ENCODE measurements at regions not wholly inside any gene's neighbourhood (a gene's known extent, or its start where the extent isn't known, plus 50 kb on each side); places are given as distances from the start of the nearest gene placed in this dataset.
"Not testable (repeated sequence)": the region's sequence is repeated elsewhere in the genome, so short reads cannot be mapped to it uniquely, and the experiment has no call there.

DNA sequence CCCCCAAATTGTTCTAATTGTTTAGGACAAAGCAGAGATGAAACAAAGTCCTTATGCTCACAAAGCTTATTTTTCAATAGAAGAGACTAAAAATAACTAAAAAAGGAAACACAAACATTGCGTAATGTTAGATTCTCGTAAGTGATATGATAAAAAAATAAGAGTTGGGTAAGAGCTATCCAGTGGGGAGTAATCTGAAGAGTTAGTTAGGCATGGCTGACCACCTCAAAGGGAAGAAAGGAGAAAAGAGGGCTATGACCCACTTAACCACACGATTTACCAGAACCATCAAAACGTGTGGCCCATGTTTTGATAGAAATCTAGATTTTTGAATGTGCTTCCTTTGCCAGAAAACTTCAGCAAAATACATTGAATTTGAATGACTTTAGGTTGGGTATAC is 1296.8 kb upstream of the NUDT12 start:
- H3K9me3 ChIP-seq (ENCODE audit: control insufficient read depth in 4 of 4, insufficient read depth in 3 of 4, low read length in 3 of 4), result no peaks in the 10 kb centered on the region
- H3K4me1 ChIP-seq (ENCODE audit: control insufficient read depth in 5 of 5, insufficient read depth in 5 of 5, low read length in 5 of 5), result no peaks in the 10 kb centered on the region
- no peak overlapping the region for H3K27ac ChIP-seq (ENCODE audit: low read depth in 1 of 2, low read length in 1 of 2)
- H3K9ac ChIP-seq (ENCODE audit: insufficient read depth in 1 of 2, low read length in 2 of 2), result no peak overlapping the region
- H3K27me3 ChIP-seq (ENCODE audit: control insufficient read depth in 3 of 3, insufficient read depth in 3 of 3, low read length in 2 of 3), result no peaks in the 10 kb centered on the region
- no peaks in the 10 kb centered on the region for H3K36me3 ChIP-seq (ENCODE audit: control insufficient read depth in 4 of 4, insufficient read depth in 4 of 4, low read length in 4 of 4)
- TF ChIP-seq, protein P1, sequence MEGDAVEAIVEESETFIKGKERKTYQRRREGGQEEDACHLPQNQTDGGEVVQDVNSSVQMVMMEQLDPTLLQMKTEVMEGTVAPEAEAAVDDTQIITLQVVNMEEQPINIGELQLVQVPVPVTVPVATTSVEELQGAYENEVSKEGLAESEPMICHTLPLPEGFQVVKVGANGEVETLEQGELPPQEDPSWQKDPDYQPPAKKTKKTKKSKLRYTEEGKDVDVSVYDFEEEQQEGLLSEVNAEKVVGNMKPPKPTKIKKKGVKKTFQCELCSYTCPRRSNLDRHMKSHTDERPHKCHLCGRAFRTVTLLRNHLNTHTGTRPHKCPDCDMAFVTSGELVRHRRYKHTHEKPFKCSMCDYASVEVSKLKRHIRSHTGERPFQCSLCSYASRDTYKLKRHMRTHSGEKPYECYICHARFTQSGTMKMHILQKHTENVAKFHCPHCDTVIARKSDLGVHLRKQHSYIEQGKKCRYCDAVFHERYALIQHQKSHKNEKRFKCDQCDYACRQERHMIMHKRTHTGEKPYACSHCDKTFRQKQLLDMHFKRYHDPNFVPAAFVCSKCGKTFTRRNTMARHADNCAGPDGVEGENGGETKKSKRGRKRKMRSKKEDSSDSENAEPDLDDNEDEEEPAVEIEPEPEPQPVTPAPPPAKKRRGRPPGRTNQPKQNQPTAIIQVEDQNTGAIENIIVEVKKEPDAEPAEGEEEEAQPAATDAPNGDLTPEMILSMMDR (IDR thresholded peaks at IDR 0.05; ENCODE audit: control extremely low read depth, extremely low read depth), result no peak
- DNase-seq (peak in 1 of 3 donors; percentile 19), ATAC-seq (ENCODE audit: insufficient read depth, low FRiP score) (no peak)
- H3K4me3 ChIP-seq, result no peak overlapping the region
- 37 to 40% methylated on average over 4 of the region's 4 CpGs for WGBS, 2 donors

DNA sequence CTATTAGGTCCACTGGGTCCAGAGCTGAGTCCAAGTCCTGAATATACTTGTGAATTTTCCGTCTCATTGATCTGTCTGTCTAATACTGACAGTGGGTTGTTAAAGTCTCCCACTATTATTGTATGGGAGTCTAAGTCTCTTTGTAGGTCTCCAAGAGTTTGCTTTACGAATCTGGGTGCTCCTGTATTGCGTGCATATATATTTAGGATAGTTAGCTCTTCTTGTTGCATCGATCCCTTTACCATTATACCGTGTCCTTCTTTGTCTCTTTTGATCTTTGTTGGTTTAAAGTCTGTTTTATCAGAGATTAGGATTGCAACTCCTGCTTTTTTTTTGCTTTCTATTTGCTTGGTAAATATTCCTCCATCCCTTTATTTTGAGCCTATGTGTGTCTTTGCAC is 1289.5 kb upstream of the NUDT12 start:
- WGBS, 2 donors, result 81 to 90% methylated on average over 5 of the region's 5 CpGs
- not testable (repeated sequence) for H3K27me3 ChIP-seq (ENCODE audit: control insufficient read depth in 3 of 3, insufficient read depth in 3 of 3, low read length in 2 of 3); H3K27ac ChIP-seq (ENCODE audit: low read depth in 1 of 2, low read length in 1 of 2); H3K36me3 ChIP-seq (ENCODE audit: control insufficient read depth in 4 of 4, insufficient read depth in 4 of 4, low read length in 4 of 4); H3K4me3 ChIP-seq; H3K9me3 ChIP-seq (ENCODE audit: control insufficient read depth in 4 of 4, insufficient read depth in 3 of 4, low read length in 3 of 4); ATAC-seq (ENCODE audit: insufficient read depth, low FRiP score); H3K4me1 ChIP-seq (ENCODE audit: control insufficient read depth in 5 of 5, insufficient read depth in 5 of 5, low read length in 5 of 5); DNase-seq; H3K9ac ChIP-seq (ENCODE audit: insufficient read depth in 1 of 2, low read length in 2 of 2)

DNA sequence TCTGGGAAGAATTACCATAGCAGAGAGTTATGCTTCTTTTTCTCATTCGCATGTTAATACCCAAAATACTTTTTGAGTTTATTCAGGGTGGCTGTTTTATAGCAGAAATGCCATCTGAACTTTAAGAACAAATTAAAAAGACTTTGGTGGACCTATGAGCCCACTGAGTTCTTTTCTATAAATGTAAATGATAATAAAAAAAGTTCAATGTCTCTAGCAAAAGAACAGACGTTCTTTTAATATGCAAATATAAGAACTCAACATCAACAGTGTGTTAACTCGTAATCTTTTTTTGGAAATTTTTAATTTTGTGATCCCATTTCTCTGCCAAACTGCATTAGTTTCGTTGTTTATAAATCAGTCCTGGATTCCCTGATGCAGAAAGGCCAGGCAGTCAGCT is 1283.0 kb upstream of the NUDT12 start:
- Histone ChIP-seq H3K27me3 (ENCODE audit: control insufficient read depth in 3 of 3, insufficient read depth in 3 of 3, low read length in 2 of 3) (no peaks in the 10 kb centered on the region), H3K36me3 (ENCODE audit: control insufficient read depth in 4 of 4, insufficient read depth in 4 of 4, low read length in 4 of 4) (no peaks in the 10 kb centered on the region), H3K9ac (ENCODE audit: insufficient read depth in 1 of 2, low read length in 2 of 2) (no peak overlapping the region), H3K27ac (ENCODE audit: low read depth in 1 of 2, low read length in 1 of 2) (no peak overlapping the region), H3K4me1 (ENCODE audit: control insufficient read depth in 5 of 5, insufficient read depth in 5 of 5, low read length in 5 of 5) (no peaks in the 10 kb centered on the region), H3K9me3 (ENCODE audit: control insufficient read depth in 4 of 4, insufficient read depth in 3 of 4, low read length in 3 of 4) (peaks cover 0 to 4% (median 0%) of the 10 kb centered on the region in 4 donors), H3K4me3 (no peak overlapping the region)
- ATAC-seq (ENCODE audit: insufficient read depth, low FRiP score), result no peak
- WGBS, 2 donors, result 70 to 79% methylated on average over 4 of the region's 4 CpGs
- TF ChIP-seq, protein P1 (IDR thresholded peaks at IDR 0.05; ENCODE audit: control extremely low read depth, extremely low read depth), result no peak
- no peak for DNase-seq

DNA sequence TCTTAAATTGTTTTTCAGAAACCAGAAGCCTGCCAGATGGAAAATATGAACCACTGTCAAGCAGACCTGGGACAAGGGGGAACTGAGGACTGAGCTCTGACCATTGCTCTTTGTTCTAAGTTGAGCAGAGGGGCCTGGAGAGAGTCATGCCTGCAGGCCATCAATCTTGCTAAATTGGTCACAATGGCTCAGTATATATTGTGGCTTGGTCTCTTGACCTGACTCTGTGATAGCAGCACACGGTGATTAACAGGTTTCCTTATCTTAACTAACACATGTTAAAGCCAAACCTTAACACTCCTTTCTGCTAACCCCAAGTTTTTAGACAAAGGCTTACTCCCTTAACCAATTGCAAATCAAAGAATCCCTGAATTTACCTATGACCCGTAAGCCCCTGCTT is 1281.2 kb upstream of the NUDT12 start:
- DNase-seq, result no peak
- H3K4me1 ChIP-seq (ENCODE audit: control insufficient read depth in 5 of 5, insufficient read depth in 5 of 5, low read length in 5 of 5), result no peaks in the 10 kb centered on the region
- no peak overlapping the region for H3K4me3 ChIP-seq
- no peak overlapping the region for H3K27ac ChIP-seq (ENCODE audit: low read depth in 1 of 2, low read length in 1 of 2)
- no peak overlapping the region for H3K9ac ChIP-seq (ENCODE audit: insufficient read depth in 1 of 2, low read length in 2 of 2)
- H3K36me3 ChIP-seq (ENCODE audit: control insufficient read depth in 4 of 4, insufficient read depth in 4 of 4, low read length in 4 of 4), result no peaks in the 10 kb centered on the region
- no peaks in the 10 kb centered on the region for H3K27me3 ChIP-seq (ENCODE audit: control insufficient read depth in 3 of 3, insufficient read depth in 3 of 3, low read length in 2 of 3)
- WGBS, 2 donors, result 14 to 38% methylated on average over 2 of the region's 2 CpGs
- TF ChIP-seq, protein P1 (IDR thresholded peaks at IDR 0.05; ENCODE audit: control extremely low read depth, extremely low read depth), result no peak
- ATAC-seq (ENCODE audit: insufficient read depth, low FRiP score), result no peak
- H3K9me3 ChIP-seq (ENCODE audit: control insufficient read depth in 4 of 4, insufficient read depth in 3 of 4, low read length in 3 of 4), result peaks cover 0 to 4% (median 0%) of the 10 kb centered on the region in 4 donors
